ENCODE measurements at regions not wholly inside any gene's neighbourhood (a gene's known extent, or its start where the extent isn't known, plus 50 kb on each side); places are given as distances from the start of the nearest gene placed in this dataset.

DNA sequence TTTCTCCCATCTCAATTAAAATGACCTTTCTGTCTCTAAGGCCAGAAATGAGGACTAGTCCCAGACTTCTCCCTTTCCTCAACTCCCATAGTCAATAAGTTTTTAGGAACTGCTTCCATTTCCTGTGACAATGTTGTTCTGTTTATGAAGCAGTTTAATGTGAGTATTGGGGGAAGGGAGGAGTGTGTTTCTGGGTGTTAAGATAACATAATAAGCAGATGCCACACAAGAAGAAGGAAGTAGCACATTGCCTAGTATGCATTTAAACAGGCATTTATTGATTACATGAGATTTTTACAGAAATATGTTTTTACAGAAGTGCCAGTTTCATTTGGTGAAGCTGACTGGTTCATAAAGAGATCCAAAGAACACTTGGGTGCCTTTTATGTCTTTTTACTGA is 65.6 kb upstream of the TNR start:
- ATAC-seq (ENCODE audit: low FRiP score in 2 of 2) (no peak), DNase-seq (no peak)
- H3K9me3 ChIP-seq = no peaks in the 10 kb centered on the region
- no peak for TF ChIP-seq POLR2A (IDR thresholded peaks at IDR 0.05)
- TF ChIP-seq POLR2AphosphoS5 (IDR thresholded peaks at IDR 0.05) = no peak
- TF ChIP-seq, protein P1, sequence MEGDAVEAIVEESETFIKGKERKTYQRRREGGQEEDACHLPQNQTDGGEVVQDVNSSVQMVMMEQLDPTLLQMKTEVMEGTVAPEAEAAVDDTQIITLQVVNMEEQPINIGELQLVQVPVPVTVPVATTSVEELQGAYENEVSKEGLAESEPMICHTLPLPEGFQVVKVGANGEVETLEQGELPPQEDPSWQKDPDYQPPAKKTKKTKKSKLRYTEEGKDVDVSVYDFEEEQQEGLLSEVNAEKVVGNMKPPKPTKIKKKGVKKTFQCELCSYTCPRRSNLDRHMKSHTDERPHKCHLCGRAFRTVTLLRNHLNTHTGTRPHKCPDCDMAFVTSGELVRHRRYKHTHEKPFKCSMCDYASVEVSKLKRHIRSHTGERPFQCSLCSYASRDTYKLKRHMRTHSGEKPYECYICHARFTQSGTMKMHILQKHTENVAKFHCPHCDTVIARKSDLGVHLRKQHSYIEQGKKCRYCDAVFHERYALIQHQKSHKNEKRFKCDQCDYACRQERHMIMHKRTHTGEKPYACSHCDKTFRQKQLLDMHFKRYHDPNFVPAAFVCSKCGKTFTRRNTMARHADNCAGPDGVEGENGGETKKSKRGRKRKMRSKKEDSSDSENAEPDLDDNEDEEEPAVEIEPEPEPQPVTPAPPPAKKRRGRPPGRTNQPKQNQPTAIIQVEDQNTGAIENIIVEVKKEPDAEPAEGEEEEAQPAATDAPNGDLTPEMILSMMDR (IDR thresholded peaks at IDR 0.05) = no peak
- H3K27me3 ChIP-seq = no peaks in the 10 kb centered on the region
- no peak overlapping the region for H3K4me3 ChIP-seq
- H3K36me3 ChIP-seq = no peaks in the 10 kb centered on the region
- no peaks in the 10 kb centered on the region for H3K4me1 ChIP-seq
- no peak overlapping the region for H3K27ac ChIP-seq

DNA sequence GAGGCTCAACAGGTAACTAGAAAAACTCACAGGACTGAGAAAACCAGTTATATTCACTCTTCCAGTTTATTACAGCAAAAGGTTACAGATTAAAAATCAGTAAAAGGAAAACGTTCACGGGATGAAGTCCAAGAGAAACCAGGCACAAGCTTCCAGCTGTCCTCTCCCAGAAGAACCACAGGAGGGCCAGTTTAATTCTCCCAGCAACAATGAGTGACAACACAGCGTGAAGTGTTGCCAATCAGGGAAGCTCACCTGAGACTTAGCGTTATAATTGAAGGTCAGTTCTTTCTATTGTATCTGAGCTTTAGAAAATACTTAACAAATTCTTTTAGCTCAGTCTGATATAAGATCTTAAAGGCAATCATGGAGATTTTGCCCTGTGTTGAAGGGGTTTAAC is 65.2 kb upstream of the TNR start:
- no peak overlapping the region for H3K4me3 ChIP-seq
- H3K36me3 ChIP-seq = no peaks in the 10 kb centered on the region
- no peak overlapping the region for H3K27ac ChIP-seq
- H3K4me1 ChIP-seq = no peaks in the 10 kb centered on the region
- TF ChIP-seq EP300 (IDR thresholded peaks at IDR 0.05) = no peak
- TF ChIP-seq POLR2A (IDR thresholded peaks at IDR 0.05) = no peak
- TF ChIP-seq POLR2AphosphoS5 (IDR thresholded peaks at IDR 0.05) = no peak
- TF ChIP-seq, protein P1 (IDR thresholded peaks at IDR 0.05) = no peak
- DNase-seq = no peak
- 60 to 66% methylated on average over 4 of the region's 4 CpGs for WGBS, 2 donors
- H3K9me3 ChIP-seq = no peaks in the 10 kb centered on the region
- H3K27me3 ChIP-seq = no peaks in the 10 kb centered on the region
- ATAC-seq (ENCODE audit: low FRiP score in 2 of 2) = no peak

DNA sequence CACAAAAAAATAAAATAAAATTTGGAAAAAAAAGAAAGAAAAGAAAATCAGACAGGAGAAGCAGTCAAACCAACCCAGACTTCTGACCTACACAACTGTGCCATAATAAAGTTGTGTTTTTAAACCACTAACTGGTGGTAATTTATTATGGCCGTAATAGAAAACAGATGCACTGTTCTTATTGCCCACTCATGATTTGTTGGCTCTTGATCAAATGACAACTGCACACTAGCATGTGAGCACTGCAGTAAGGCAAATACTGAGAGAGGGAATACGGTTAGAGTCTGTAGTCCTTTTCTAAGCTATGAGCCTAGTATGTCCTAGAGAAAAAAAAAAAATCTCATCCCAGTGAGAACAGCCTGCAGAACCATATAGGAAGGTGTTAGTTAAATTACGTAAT is 61.2 kb upstream of the TNR start:
- DNase-seq (no peak), ATAC-seq (ENCODE audit: low FRiP score in 2 of 2) (no peak)
- H3K4me3 ChIP-seq = no peak overlapping the region
- no peak overlapping the region for H3K27ac ChIP-seq
- TF ChIP-seq, protein P1 (IDR thresholded peaks at IDR 0.05) = no peak
- TF ChIP-seq POLR2A (IDR thresholded peaks at IDR 0.05) = no peak
- TF ChIP-seq POLR2AphosphoS5 (IDR thresholded peaks at IDR 0.05) = no peak
- TF ChIP-seq EP300 (IDR thresholded peaks at IDR 0.05) = no peak
- H3K4me1 ChIP-seq = no peaks in the 10 kb centered on the region
- H3K9me3 ChIP-seq = no peaks in the 10 kb centered on the region
- 89 to 93% methylated on average over 3 of the region's 3 CpGs for WGBS, 2 donors
- no peaks in the 10 kb centered on the region for H3K36me3 ChIP-seq
- H3K27me3 ChIP-seq = no peaks in the 10 kb centered on the region

DNA sequence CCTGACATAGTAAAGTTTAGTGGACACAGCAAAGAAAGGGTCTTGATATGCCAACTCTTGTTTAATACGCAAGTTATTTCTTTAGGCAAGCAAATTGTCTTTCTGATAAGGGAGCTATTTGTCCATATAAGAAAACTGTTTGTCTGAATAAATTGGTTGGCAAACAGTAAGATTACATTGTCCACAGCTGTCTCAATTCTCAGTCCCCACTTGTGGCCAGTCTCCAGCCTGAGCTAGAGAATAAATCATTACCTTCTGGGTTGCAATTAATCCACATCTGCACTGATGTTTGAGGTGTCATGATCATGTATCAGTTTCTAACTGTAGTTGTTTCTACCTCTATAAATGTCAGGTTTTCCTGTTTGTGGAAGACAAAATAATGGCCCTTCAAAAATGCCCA is 60.0 kb upstream of the TNR start:
- 83 to 88% methylated on average over 1 of the region's 1 CpG for WGBS, 2 donors
- H3K9me3 ChIP-seq = no peaks in the 10 kb centered on the region
- no peak overlapping the region for H3K4me3 ChIP-seq
- H3K36me3 ChIP-seq = no peaks in the 10 kb centered on the region
- no peak overlapping the region for H3K27ac ChIP-seq
- H3K4me1 ChIP-seq = no peaks in the 10 kb centered on the region
- ATAC-seq (ENCODE audit: low FRiP score in 2 of 2) (no peak), DNase-seq (no peak)
- no peaks in the 10 kb centered on the region for H3K27me3 ChIP-seq
- TF ChIP-seq POLR2A (IDR thresholded peaks at IDR 0.05) (no peak), EP300 (IDR thresholded peaks at IDR 0.05) (no peak), POLR2AphosphoS5 (IDR thresholded peaks at IDR 0.05) (no peak)
- TF ChIP-seq, protein P1 (IDR thresholded peaks at IDR 0.05) = no peak

DNA sequence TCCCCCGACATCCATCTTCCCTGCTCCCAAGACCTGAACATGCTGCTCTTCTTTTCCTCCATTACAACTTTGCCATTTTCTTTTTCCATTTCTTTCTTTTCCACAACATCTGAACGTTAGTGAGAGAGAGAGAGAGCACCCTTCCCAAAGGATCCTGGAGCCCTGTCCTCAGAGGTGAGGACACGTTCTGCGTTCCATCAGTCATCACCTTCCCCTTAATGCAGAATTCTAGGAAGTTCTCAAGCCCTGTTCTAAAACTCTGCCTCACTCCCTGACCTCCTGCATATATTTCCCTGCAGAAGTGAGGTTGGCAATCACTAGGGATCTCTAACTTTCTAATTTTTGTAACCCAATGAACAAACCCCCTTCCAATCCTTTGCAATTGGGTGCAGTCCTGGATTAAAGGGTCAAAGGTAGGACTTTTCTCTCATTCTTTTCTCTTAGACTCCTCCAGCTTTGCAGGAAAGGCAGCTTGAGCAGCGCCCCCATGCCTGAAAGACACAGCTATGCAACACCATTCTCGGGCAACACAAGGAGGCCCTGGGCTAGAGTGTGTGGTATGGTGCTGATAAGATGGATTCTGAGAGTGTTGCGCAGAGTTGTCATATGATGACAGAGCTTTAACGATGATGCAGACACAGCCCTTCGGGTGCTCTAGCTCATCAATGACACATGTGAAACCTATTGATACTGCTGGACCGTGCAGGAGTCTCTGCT is 59.2 kb upstream of the TNR start:
- Histone ChIP-seq H3K36me3 (no peaks in the 10 kb centered on the region), H3K4me3 (no peak overlapping the region), H3K27ac (no peak overlapping the region), H3K27me3 (no peaks in the 10 kb centered on the region), H3K4me1 (no peaks in the 10 kb centered on the region), H3K9me3 (no peaks in the 10 kb centered on the region)
- TF ChIP-seq, protein P1 (IDR thresholded peaks at IDR 0.05) = no peak
- TF ChIP-seq EP300 (IDR thresholded peaks at IDR 0.05) (no peak), POLR2AphosphoS5 (IDR thresholded peaks at IDR 0.05) (no peak), POLR2A (IDR thresholded peaks at IDR 0.05) (no peak)
- ATAC-seq (ENCODE audit: low FRiP score in 2 of 2) (peak in 1 of 2 donors; percentile 46), DNase-seq (no peak)
- 81 to 88% methylated on average over 10 of the region's 10 CpGs for WGBS, 2 donors
